ENCODE measurements at regions not wholly inside any gene's neighbourhood (a gene's known extent, or its start where the extent isn't known, plus 50 kb on each side); places are given as distances from the start of the nearest gene placed in this dataset.

DNA sequence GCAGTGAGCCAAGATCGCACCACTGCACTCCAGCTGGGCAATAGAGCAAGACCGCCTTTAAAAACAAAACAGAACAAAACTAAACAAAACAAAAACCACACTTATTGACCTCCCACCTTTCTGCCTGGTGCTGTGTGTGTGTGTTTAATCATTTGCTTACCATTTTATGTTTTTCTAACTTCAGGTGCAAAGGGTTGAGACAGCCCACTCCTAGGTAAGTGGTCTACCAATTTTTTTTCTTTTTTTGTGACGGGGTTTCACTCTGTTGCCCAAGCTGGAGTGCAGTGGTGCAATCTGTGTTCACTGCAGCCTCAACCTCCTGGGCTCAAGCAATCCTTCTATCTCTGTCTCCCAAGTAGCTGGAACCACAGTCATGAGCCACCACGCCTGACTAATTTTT is 65.8 kb downstream of the SALL1 start:
- ATAC-seq: no peak
- no peak for DNase-seq (ENCODE audit: low spot score)

DNA sequence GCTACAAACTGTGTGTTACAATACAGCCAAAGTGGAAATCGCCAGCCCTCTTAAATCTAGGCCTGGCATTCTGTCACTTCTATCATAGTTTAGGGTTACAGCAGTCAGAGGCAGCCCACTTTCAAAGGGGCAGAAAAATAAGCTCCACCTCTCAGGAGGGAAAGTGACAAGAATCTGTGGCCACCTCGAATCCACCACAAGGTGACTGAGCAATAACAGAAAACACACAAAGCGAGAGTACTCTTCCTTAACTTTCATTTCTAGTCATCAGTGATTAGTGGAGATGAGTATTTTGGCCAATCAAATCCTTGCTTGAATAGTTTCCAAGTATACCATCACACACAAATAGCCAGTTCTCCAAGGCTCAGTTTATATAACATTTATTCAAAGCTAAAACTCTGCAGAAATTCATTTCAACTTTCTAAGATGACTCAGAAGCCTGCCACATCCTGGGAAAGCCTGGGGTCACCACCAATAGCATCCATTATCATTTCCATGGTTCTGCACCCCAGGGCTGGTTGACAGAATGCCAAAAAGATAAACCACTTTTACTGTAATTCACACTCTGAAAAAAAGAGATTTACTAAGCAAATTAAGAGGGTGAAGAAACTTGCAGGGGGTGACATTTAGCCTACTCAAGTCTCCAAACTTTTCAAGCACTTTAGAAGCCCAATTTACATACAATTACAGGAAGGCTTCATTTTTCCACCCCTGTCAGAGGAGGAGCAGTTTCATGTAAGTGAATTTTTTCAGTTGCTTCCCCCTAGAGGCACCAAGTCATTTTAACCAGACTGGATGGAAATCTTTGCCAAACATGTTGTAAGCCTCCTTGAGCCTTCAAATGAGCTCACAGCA is 66.8 kb downstream of the SALL1 start:
- no peak for DNase-seq (ENCODE audit: low spot score)
- ATAC-seq: peak; percentile 52

DNA sequence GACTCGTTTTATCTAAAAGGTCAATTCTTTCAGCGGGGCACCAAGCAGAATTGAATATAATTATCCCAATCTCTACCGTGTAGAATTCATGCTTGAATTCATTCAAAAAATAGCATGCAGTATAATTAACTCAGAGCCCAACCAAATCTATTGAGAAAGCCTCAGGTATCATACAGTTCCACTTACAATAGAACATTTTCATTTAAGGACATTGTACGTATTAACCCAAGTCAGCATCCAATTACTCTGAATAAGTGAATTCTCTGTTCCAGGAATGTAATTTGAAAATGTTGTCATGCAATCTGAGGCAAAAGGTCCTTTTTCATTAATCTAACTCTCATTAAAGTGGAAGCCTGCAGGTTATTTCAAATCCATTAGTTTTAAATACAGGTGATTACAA is 78.5 kb downstream of the SALL1 start:
- DNase-seq (ENCODE audit: low spot score) (no peak), ATAC-seq (no peak)

DNA sequence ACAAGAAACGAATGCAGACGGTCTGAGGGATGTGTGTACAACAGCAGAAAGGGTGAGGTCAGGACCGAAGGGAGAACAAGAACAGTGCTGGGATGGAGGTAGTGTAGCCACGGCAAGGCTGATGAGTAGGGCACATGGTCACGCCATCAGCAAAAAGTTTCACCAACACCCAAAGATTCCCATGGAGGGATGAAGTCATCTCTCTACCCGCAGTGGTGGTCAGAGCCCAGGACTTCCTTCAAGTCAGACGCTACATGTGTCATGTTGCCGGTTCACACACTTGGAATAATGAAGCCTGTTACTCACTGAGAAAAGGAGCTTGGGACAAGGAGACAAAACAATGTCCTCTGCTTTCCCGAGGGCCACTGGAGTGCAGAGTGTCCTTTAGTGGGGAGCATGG is 79.7 kb downstream of the SALL1 start:
- ATAC-seq (no peak), DNase-seq (ENCODE audit: low spot score) (no peak)

DNA sequence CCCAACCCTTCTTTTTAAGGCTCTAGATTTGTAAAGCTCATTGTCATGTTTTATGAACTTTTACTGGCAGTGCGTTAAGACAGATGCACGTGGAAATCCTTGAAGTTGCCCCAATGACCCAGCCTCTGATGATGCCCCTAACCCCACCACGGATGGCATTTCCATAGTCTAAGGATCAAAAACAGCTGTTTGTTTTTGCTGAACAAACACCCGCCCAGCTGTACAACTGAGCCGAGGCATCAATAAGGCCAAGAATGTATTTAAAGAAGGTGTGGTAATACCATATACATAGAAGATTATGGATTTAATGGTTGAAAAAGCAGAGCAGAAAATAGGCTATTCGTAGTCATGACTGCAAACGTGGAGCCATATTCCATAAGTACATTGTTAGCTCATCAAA is 83.7 kb downstream of the SALL1 start:
- DNase-seq (ENCODE audit: low spot score) (no peak), ATAC-seq (no peak)

DNA sequence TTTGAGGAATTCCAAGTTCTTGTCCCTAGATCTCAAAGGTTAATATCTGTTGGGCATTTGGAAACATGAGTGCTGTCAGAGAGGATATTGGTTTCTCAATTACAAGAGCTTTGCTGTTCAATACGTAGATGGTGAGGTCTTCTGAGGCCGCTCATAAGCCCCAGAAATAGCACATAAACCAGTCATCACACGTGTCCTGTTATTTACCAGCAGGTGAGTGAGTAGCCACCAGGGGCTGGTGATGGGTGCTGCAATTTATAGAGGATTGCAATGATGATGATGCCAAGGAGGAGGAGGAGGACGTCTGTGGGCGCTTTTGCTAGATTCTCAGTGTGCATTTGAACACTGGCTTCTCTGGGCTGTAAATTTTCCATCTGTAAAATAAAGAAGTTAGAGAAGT is 89.0 kb downstream of the SALL1 start:
- DNase-seq (ENCODE audit: low spot score): no peak
- no peak for ATAC-seq

DNA sequence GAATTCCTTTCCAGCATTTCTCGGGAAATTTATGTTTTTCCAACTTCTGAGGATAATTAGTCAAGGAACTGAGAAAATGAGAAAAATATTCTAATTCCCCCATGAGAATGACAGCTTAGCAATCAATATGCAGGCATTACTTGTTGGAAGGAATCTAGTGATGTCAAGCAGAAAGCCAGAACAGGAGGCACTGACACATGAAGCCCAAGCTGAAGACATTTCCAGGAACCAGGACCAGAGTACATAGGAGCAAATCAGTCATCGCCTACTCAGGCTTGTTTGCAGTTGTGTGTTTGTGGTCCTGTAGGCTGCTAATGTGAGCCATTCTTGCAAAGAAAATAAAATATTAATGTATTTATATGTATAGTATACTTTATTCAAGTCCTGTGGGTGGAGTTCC is 89.7 kb downstream of the SALL1 start:
- DNase-seq (ENCODE audit: low spot score): no peak
- no peak for ATAC-seq

DNA sequence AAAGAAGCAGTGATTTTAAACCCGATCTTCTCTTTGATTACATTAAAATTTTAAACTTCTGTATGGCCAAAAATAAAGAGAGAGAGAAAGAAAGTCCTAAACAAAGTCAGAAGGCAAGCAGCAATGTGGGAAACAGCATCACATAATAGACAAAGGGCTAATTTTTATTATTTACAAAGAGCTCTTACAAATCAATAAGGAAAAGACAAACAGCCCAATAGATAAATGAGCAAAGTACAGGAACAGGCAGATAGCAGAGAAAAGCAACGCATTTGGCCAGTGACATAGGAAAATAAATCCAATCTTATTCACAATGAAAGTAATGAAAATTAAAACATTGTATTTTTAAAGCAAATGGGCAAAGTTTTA is 93.1 kb downstream of the SALL1 start:
- ATAC-seq (peak; percentile 64), DNase-seq (ENCODE audit: low spot score) (no peak)

DNA sequence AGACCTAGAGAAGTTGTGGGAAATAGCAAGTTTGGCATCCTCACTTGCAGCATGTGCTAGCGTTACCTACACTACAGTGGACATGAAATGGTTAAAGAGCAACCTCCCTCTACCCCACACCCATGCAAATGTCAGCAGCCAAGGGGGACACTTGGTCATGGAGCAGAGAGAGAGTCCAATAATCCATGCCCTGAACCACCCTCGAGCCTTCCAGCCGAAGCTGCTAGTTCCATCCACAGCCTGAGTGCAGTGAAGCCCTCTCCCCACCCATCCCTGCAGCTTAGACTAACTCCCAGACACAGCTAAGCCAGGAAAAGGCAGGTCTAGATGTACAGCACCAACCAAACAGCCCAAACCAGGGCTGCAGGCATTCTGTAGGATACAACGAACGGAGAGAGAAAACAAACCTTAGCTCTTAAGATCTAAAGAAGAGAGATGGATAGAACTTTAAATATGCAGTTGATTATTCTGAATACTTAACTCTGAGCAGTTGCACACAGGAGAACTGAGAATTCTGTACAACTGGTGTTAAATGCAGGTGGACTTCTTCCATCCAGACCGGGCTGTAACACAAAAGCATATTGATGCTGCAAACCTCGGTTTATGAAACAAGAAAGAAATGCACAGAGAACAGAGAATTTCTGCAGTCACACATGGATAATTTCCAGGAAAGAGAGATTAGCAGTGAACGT is 93.8 kb downstream of the SALL1 start:
- DNase-seq (ENCODE audit: low spot score) (no peak), ATAC-seq (peak; percentile 31)

DNA sequence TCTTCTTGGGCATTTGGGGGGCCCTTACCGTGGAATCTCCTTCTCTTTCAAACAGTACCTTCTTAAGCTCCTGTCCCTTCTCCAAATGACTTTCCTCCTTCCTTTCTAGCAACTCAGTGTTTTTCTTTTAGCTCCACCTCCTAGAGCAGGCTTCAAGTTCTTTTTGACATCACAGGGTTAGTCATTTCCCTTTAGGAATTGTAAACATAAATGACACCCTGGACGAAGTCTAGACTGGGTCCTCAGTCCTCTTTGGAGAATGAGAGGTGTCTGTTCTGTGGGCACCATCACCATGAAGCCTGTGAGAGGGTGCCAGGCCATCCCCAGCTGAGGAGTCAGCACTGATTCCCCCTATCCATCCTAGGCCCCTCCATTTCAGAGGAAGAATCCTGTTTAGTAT is 94.7 kb downstream of the SALL1 start:
- no peak for DNase-seq (ENCODE audit: low spot score)
- ATAC-seq: no peak

DNA sequence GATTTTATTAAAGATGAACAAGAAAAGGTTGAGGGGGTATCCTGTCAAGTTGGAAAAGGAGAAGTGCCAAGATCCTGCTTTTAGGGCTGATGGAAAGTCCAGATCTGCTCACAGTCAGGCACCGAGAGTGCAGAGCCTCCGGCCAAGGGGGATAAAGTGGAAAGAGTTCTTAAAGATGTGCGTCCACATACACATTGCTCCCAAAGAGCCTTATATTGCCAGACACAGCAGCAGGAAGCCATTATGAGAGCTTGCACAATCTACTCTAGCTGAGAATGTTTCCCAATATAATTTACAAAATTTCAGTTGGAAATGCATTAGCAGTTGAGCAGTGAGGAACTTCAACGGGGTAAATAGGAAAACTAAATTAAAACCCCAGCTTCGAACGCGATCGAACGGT is 95.6 kb downstream of the SALL1 start:
- ATAC-seq: no peak
- DNase-seq (ENCODE audit: low spot score): no peak

DNA sequence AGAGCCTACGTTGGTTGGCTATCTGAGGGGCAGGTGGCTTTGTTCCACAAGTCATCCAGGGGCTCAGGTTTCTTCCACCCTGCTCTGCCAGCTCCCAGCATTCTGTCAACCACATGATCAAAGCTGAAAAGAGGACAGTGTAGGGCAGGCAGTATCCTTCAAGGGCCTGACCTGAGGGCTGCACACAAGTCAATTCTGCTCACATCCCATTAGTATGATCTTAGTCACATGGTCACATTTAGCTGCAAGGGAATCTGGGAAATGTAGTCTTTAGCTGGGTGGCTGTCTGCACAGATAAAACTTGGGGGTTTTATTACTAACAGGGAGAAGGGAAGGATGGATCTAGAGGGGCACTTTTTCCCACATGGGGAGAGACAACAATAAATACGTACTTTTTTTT is 97.3 kb downstream of the SALL1 start:
- no peak for ATAC-seq
- no peak for DNase-seq (ENCODE audit: low spot score)

DNA sequence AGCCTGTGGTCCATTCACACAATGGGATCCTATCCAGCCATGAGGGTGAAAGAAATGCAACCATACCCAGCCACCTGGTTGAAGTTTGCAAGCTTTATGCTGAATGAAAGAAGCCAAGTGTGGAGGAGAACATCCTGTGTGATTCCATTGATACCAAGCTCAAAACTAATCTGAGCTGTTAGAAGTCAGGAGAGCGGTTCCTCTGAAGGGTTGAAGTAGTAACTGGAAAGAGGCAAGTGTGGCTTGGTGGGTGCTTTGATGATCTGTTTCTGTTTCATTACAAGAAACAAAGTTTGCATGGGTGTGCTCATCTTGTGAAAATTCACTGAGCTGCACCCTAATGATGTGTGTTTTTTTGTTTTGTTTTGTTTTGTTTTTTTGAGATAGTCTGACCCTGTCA is 99.4 kb downstream of the SALL1 start:
- DNase-seq (ENCODE audit: low spot score): no peak

DNA sequence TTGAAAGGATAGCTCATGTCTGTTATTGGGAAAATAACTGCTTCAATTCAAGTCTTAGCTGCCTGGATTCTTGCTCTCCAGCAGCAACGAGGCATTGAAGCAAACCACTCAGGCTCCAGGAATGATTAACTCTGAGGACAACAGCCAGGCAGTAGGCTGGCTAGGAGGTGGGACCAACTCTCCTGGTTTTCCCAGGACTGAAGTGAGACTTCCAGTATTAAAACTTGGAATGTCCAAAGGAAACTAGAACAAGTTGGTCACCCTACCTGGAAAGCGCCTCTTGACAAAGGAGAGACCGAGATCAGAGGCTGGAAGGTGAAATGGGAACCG is 100.7 kb downstream of the SALL1 start:
- peak; percentile 95 for ATAC-seq

More for the DNA sequence above, 99.4 kb downstream of the SALL1 start:
- ATAC-seq: no peak

DNA sequence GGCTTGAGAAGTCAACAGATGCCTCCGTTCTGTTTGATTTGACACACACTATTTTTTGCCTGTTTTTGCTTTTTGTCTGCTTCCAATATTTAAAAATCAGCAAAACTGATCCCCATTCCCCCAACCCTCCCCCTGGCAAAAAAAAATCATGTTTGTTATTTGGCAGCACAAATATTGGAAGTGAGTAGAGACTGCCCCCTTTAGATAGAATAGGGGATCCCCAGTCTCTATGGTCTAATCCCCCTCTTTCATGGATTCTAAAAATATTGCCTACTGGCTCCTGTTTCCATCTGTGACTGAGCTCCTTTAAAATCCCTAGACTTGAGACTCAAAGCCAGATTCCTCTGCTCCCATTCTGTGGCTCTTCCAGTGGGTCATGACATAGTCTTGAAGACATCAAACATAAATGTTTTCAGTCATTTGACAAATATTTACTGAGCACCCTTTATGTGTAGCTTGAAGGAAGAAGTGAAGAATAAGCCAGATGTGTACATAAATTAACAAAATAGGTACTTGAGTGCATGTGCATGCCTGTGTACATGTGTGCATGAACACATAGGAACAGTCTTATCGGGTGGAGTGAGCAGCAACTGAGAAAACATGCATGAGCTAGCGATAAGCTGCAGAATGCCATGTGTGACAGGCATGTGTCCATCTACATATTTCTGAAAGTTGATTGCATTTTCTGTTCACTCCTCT is 101.2 kb downstream of the SALL1 start:
- DNase-seq (ENCODE audit: low spot score) (no peak), ATAC-seq (peak; percentile 53)

More for the DNA sequence above, 100.7 kb downstream of the SALL1 start:
- peak; percentile 52 for DNase-seq (ENCODE audit: low spot score)

DNA sequence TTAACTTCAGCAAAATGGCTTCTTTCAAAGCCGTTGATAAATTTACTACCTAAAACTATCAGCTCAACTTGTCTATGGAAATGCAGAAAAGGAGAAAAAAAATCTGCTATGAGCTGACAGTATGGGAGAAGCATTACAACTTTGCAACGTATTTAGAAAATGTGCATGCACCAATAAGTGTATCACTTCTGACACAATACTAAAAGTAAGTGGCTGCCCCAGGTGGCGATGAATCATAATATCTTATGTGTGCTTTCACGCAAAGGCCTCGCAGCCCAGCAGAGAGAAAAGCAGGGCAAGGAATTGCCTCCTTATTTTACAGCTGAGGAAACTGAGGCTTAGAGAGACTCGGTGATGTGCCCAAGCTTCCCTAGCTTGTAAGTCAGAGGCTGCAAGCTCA is 101.8 kb downstream of the SALL1 start:
- DNase-seq (ENCODE audit: low spot score) (no peak), ATAC-seq (no peak)

DNA sequence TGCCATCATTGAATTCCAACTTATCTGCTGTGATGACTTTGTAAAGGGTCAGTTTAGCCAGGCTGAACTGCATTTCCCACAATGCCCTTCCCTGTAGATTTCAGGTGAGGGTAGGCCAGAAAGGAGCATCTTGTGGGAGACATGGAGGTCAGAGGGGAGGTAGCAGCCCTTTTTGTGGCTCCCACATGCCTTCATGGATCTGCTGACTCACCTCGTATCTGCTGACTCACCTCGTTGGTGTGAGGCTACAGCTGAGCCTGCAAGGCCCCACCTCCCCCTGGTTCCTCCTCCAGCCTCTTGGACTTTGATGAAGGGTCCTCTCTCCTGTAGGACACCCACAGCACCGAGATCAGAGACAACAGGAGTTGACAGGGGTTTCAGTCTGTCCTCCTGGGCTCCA is 102.5 kb downstream of the SALL1 start:
- ATAC-seq (no peak), DNase-seq (ENCODE audit: low spot score) (no peak)

DNA sequence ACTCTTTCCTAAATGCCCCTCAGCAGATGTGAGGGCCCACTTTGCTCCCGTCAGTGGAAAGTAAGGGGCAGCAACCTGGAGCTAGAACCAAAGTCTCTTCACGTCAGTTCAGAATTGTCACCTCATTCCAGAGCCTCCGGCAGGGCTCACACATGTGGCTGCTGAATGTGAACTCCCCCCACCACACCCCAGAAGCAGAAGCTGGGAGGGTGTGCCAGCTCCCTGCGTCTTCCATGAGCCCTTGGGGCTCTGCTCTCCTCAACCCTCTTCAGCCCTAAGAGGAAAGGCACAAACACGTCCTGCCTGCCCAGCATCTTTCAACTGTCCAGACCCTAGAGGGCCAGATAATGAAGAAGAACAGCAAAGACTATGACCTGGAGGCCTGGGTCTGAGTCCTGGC is 105.3 kb downstream of the SALL1 start:
- DNase-seq (ENCODE audit: low spot score): no peak
- no peak for ATAC-seq

DNA sequence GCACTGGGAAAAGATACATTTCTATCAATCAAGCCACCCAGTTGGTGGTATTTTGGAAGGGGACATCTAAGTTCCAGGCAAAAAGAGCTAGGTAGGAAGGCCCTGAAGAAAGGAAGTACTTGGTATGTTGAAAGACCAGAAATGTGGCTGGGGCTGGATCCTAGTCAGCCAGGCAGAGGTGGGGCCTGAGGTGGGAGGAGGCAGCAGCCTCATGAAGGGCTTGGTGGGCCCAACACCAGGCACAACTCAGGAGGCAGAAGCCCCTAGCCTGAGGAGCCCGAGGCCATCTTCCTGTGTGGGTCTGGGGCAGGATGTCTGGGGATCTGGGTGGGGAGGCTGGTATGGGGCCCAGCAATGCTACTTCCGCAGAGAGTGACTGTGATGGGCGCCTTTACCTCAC is 105.9 kb downstream of the SALL1 start:
- no peak for DNase-seq (ENCODE audit: low spot score)
- no peak for ATAC-seq

DNA sequence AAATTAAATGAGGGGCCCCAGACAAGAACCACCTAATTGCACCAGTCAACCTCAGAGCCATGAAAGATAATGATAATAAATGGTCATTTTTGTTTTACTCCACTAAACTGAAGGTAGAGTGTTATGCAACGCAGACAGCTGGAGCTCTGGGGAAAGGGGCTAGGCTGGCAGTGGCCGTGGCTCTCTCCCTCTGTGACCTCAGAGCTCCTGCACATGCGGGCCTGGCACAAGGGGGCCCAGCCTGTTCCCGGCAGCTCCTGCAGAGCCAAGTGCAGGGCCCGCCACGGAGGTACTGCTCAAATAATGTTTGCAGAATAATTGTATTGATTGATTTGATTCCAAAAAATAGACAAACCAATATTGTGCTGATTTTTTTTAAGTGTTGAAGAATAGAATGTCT is 109.5 kb downstream of the SALL1 start:
- DNase-seq (ENCODE audit: low spot score) (no peak), ATAC-seq (no peak)

DNA sequence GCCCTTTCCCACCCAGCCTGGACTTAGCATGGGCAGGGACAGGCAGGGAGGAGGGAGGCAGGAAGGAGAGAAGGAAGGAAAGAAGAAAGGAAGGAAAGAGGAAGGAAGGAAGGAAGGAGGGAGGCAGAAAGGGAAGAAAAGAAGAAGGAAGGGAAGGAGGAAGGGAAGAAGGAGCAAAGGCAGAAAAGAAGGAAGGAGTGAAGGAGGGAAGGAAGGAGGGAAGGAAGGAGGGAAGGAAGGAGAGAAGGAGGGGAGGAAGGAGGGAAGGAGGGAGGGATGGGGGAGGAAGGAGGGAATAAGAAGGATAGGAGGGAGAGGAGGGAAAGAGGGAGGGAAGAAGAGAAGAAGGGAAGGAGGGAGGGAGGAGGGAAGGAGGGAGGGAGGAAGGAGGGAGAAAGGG is 110.4 kb downstream of the SALL1 start:
- DNase-seq (ENCODE audit: low spot score): no peak

DNA sequence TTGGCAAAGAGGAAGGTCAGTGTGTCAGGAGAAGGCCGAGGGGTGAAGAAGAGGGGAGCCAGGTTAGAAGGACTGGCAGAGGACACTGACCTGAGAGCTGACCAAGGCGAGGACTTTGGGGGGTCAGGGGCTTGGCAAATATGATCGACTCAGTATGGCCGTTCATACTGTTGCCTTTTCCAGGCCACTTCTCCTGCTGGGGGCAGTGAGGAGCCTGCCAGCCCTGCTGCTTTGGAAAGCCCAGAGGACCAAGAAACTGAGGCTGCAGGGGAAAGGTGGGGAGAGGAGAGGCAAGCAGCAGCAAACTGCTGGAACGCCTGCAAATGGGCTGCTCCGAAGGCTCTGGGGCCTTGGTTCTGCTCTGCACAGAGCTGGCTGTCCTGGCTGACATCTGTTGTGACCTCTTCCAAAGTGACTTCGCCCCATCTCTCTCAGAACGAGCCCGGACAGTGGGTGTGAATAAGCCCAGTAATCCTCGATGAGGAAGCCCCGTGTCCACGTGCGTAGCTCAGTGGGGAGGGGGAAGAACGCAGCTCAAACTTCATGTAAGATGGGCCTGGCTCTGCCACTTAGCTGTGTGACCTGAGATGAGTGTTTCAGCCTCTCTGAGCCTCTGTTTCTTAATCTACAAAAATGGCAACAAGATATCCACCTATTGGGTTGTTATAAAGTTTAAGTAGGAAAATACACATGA is 111.3 kb downstream of the SALL1 start:
- no peak for ATAC-seq

More for the DNA sequence above, 110.4 kb downstream of the SALL1 start:
- ATAC-seq: no peak

More for the DNA sequence above, 111.3 kb downstream of the SALL1 start:
- DNase-seq (ENCODE audit: low spot score): no peak

Measured in left lobe of liver (tissue), 2 donors.